ENCODE measurements at regions not wholly inside any gene's neighbourhood (a gene's known extent, or its start where the extent isn't known, plus 50 kb on each side); places are given as distances from the start of the nearest gene placed in this dataset.

DNA sequence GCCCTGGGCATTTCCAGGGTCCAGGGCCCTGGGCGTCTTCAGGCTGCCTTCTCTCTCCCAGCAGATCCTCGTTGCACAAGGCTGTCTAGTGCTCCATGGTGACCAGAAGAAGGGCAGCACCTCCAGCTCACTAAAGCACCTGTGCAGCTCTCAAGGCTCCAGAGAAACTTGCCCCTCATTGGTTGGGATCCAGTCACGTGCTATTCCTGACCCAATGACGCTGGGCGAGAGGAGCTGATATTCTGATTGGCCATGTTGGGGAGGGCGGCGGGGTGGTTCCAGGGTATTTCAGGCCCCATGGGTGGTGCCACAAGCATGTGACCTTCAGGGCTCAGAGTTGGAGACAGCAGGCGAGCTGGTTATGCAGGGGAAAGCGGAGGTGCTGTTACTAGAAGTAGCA is 309.1 kb downstream of the TOX3 start:
- FAIRE-seq (no peak), DNase-seq (ENCODE audit: low spot score in 2 of 2) (no peak)

DNA sequence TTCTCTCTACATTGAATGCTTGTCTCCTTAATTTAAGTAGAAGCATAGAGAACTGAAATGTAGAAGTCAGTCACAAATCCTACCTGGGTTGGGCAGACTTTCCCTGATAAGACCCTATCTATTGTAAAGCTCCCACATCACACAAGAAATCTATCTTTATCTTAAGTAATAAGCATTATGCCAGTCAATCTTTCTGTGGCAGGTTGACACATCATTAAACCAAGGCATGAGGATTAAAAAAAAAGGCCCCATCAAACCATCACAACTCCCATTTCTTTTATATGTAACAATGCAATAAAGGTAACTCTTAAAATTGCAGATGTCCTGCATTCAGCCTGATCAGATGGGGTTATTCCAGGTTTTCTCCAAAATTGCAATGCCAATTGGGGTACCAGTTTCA is 311.8 kb downstream of the TOX3 start:
- FAIRE-seq (no peak), DNase-seq (ENCODE audit: low spot score in 2 of 2) (no peak)

DNA sequence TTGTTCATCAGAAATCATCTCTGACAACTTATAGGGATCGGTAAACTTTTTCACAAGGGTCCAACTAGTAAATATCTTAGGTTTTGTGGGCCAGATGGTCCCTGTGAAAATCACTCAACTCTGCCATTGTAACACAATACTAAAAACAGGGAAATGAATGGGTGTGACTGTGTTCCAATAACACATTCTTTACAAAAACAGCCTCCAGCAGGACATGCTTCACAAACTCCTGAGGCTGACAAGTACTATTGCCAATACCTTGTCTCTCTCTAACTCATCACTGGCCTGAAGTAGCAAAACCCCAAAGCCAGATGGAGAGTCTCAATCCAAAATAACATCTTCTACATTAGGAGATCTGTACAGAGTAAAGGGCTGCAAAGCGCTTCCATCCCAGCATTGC is 312.3 kb downstream of the TOX3 start:
- DNase-seq (ENCODE audit: low spot score in 2 of 2) (no peak), FAIRE-seq (no peak)

- FAIRE-seq (no peak), DNase-seq (ENCODE audit: low spot score in 2 of 2) (no peak)
Measured at GRCh38 chr16:52229471-52229870, 317.5 kb downstream of the TOX3 start.

- FAIRE-seq (no peak), DNase-seq (ENCODE audit: low spot score in 2 of 2) (no peak)
Measured at GRCh38 chr16:52227851-52228250, 319.1 kb downstream of the TOX3 start.

DNA sequence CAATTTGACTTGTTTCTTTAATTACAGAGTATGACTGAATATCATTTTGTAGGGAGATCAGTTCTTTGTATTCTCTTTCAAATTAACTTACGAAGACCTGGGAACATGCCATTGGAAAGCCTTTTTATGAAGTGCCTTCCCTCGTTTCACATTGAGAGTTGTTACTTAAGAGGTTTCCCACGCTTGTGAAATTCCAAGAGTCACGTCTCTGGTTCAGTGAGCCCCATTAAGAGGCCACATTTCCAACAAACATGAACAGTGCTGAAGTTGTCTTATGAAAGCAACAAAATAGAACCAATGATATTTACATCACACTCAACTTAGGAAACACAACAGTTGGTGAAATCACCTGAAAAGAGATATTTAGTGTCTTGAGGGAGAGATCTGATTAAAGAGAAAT is 334.1 kb downstream of the TOX3 start:
- DNase-seq (ENCODE audit: low spot score in 2 of 2) (no peak), FAIRE-seq (no peak)

DNA sequence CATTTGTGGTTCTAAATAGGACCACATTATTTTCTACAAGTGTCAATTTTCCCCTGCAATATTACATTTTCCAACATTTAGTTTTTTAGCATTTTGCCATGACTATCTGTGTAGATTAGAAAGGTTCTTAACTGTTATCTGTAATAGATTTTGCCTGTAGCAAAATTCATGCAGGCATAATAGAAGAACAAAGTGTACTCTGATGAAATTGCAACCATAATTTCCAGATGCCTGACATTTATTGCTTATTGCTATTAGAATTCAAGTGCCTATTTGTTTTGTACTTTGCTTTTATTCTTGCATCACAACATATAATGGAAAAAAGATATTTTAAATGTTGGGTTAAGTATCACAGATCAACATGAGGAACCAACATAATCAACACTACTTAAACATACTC is 337.7 kb downstream of the TOX3 start:
- no peak for FAIRE-seq
- DNase-seq (ENCODE audit: low spot score in 2 of 2), result no peak

- DNase-seq (ENCODE audit: low spot score in 2 of 2) (no peak), FAIRE-seq (no peak)
Measured at GRCh38 chr16:52203096-52203495, 343.8 kb downstream of the TOX3 start.

DNA sequence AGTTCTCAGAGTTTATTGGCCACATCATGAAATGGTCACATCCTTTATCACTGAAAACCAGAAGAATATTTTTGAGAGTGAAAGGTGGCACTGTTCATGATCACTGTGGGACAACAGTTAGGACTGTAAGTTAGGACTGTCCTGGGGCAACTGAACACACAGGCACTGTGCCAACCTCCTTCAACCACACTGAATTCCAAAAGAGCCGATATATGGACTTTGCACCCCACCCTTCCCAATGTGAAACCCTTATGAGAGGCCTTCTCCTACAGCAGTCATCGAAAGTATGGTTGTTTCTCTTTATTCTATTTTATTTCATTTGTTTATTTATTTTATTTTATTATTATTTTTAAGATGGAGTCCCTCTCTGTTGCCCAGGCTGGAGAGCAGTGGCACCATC is 353.5 kb downstream of the TOX3 start:
- DNase-seq (ENCODE audit: low spot score in 2 of 2), result no peak
- no peak for FAIRE-seq

DNA sequence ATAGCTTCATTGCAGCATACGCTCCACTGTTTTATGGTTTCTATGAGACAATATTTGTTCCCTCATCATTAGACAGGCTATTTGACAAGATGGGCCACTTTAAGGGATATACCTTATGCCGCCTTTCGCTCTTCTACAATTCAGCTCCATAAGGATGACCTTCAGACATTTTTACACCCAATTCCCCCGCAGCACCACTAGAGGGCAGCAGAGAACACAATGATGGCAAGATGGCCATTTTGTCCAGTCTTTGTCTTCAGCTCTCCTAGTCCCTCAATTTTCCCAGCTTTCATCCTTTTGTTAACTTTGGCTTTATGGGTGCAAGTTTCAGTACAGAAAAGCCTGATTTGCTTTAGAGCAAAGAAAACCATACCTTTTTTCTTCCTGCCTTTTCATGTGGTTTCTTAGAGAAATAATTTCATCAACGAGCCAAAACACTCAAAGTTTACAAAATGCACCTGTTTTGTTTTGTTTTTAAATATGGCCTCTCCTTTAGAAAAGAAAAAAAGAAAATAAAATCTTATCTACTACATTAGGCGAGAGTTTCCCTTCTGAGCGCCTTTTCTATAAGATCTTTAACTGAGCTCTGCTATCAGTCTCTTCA is 355.3 kb downstream of the TOX3 start:
- DNase-seq (ENCODE audit: low spot score in 2 of 2) (peak; percentile 12 to 48), FAIRE-seq (peak; percentile 54)

DNA sequence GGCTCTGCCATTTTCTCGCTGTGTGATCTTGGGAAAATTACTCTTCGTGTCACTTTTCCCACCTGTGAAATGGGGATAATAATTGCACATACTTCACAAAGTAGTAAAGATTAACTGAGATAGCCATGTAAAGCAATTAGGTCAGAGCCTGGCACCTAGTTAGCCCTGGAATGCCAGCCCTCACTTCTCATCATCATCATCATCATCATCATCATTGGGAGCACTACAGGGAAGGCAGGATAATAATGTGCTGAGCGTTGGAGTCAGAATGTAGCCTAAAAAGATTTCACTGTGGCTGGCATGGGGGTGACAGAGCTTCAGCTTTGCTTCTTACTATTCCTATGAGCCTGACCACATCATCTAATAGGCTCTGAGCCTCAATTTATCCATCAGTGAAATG is 362.6 kb downstream of the TOX3 start:
- FAIRE-seq (no peak), DNase-seq (ENCODE audit: low spot score in 2 of 2) (no peak)

GRCh38 chr16:52182840-52183239 is 364.1 kb downstream of the TOX3 start:
- FAIRE-seq, result no peak
- DNase-seq (ENCODE audit: low spot score in 2 of 2), result no peak

DNA sequence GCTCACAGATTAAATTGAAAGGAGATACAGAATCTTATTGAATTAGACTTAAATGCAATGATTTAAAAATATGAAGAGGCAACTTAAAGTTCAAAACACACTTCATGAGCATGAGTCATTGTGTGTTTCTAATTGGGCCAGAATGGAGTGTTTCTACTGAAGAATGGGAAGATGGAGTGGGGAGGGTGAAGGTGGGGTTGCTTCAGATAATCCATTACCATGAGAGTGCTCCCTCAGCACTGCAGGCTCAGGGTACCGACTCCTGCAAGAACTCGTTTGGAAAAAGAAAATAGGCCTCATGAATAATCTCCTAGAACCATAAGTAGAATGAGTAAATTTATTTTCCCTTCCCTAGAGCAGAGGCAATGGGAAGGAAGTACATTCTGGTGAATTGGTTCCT is 372.8 kb downstream of the TOX3 start:
- FAIRE-seq, result no peak
- no peak for DNase-seq (ENCODE audit: low spot score in 2 of 2)

- FAIRE-seq (no peak), DNase-seq (ENCODE audit: low spot score in 2 of 2) (no peak)
Measured at GRCh38 chr16:52171481-52171880, 375.5 kb downstream of the TOX3 start.

- DNase-seq (ENCODE audit: low spot score in 2 of 2) (no peak), FAIRE-seq (no peak)
Measured at GRCh38 chr16:52167328-52167727, 379.6 kb downstream of the TOX3 start.

DNA sequence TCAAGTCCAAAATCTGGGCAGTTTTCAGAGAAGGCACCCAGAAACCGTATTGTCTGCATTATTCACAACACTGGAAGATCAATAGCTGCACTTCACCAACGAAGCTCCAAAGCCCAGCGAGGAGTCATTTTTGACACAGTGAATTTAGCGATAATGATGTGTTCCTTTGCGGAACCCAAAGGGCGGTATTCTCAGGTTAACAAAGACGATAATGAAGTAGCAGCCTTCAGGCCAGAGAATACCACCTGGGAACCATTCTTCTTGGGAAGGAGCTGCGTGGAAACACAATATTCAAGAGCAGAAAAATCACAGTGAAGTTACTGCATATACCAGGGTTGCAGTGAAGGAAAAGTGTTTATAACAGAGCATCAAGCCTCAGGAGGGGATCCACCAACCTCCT is 381.0 kb downstream of the TOX3 start:
- DNase-seq (ENCODE audit: low spot score in 2 of 2), result no peak
- FAIRE-seq, result no peak

GRCh38 chr16:52149003-52149402 is 397.9 kb downstream of the TOX3 start:
- FAIRE-seq (no peak), DNase-seq (ENCODE audit: low spot score in 2 of 2) (no peak)

- DNase-seq (ENCODE audit: low spot score in 2 of 2), result no peak
- no peak for FAIRE-seq
Measured at GRCh38 chr16:52141871-52142270, 405.1 kb downstream of the TOX3 start.

DNA sequence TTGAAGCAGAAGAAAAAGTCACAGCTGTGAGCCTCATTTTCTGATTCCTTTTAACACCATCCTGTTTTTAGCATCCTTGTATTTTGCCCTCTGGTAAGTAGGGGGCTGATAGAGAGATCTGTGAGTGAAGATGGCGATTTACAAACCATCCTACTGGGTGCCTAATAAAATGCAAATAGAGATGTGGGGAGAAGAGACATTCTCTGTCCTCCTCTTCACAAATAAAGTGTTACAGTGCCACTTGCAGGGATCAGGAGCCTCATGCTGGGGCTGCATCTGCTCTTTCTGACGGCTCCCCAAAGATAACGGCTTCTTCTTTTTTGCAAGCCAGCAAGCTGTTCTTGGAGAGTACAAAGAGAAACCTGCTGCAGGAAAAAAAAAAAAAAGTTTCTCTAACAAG is 418.6 kb downstream of the TOX3 start:
- DNase-seq (ENCODE audit: low spot score in 2 of 2), result no peak
- no peak for FAIRE-seq

DNA sequence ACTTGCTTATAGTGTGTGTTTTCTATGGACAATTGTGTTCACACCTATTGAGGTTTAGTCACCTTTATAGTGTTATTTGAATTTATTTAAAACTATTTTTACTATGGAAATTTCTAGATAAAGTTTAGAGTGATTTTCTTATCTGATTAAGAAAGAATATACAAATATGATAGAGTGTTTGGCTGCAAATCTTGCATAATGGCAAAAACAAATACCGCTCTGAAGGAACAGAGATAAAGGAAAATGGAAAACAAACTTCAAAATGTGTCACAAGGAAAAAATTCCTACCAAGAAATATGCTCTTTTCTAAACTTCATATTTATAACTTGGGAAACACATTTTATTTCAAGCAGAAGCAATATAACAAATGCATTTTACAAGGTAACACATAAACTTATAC is 423.1 kb downstream of the TOX3 start:
- FAIRE-seq, result no peak
- DNase-seq (ENCODE audit: low spot score in 2 of 2), result no peak

DNA sequence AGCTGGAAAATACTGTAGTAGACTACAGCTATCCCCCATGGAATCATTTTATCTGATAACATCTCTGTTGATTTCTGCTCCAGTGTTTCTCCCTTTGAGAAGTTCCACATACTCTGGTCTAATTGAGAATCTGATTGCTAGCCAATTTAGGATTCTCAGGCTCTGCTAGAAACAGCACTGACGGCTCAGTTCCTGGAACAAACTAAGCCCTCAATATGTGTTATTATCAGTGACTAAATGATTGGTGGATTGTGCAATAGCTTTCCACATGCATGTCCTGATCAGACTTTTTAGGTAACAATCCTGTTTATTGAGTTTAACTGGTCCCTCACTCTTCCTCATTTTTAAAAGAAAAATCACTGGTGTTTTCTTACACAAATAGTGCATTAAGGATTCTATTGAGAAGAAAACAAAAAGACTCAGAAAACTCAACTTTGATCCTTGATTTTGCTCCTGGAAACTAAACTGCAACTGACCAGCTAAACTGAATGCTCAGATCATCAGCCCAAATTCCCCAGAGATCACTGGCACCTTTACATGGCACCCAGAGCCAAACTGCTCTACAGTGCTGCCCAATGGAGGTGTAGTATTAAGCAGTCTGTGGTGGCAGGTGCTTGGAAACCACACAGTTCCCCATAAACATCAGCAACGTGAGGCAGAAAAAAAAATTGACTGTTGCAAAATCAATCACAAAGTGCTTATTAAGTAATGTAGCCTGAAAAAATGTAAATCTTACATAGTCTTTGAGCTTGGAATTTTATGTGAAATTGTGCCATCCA is 423.7 kb downstream of the TOX3 start:
- FAIRE-seq (no peak), DNase-seq (ENCODE audit: low spot score in 2 of 2) (no peak)

DNA sequence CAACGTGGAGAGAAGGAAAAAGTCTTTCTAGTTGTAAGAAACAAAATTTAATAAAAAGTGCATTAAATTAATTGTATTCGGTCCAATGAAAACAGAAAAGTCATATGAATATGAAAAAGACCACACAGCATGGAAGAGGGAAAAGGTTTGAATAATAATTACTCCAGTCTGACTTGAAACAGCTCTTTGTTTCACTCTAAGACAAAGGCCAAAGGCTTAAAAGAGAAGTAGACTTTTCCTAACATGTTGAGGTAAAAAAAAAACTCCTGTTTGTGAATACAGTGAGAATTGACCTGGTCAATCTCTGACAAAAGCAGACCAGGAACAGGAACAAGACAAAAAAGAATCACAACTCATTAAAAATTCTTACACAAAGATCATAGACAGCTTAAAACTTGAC is 429.8 kb downstream of the TOX3 start:
- no peak for FAIRE-seq
- DNase-seq (ENCODE audit: low spot score in 2 of 2), result no peak

GRCh38 chr16:52114379-52114778 is 432.6 kb downstream of the TOX3 start:
- FAIRE-seq (no peak), DNase-seq (ENCODE audit: low spot score in 2 of 2) (no peak)

Measured in frontal cortex (tissue), 3 donors.